Endothelial cell of umbilical vein (primary cell): ENCODE measurements at regions not wholly inside any gene's neighbourhood (a gene's known extent, or its start where the extent isn't known, plus 50 kb on each side); places are given as distances from the start of the nearest gene placed in this dataset.

Experiments used
- BruUV-seq: library from RNA; stranded (reverse); fragments of 400-500 nt; replicated peaks from 2 replicates; lab custom pipeline; 2021; lab: Mats Ljungman, UMichigan
- CTCF ChIA-PET: fragments of 300-600, 350-600 bp; sonication (Branson Sonifier 250); formaldehyde crosslinking; loops from one replicate; lab custom pipeline; 2021; ENCODE audit warnings: antibody characterized with exemption, inconsistent platforms; lab: Charles Lee
- POLR2A ChIA-PET: fragments of 300-600, 350-600 bp; sonication (Branson Sonifier 250); formaldehyde crosslinking; loops from one replicate; lab custom pipeline; 2021; ENCODE audit warnings: antibody characterized with exemption, inconsistent platforms; lab: Charles Lee
- DNase-seq: peaks from one replicate; pipeline ENCODE4 v3.0.0-alpha.2; 2011; ENCODE audit warnings: low read depth, low spot score
- FAIRE-seq: peaks from 2 replicates; lab custom pipeline; 2011; peaks lifted over from hg19 to GRCh38; lab: Jason Lieb, UNC
- H2AFZ ChIP-seq: 2 replicates; pipeline ENCODE4 v1.6.0; 2012; ENCODE audit warnings: low read depth, low read length, control low read depth, inconsistent platforms
- H3K27ac ChIP-seq: 2 replicates; pipeline ENCODE4 v1.5.1; 2011; ENCODE audit warnings: low read depth, mild to moderate bottlenecking, control low read depth, low read length, moderate library complexity; ENCODE audit not compliant: insufficient read depth
- H3K27me3 ChIP-seq, 2 experiments: 2 replicates each; pipeline versions ENCODE4 v1.6.0 to v1.6.1; 2011; ENCODE audit warnings: low read length in 2 of 2, mixed read lengths in 1 of 2; ENCODE audit not compliant: control insufficient read depth in 2 of 2, insufficient read depth in 2 of 2
- H3K36me3 ChIP-seq, 2 experiments: 2 replicates in 1 of 2; 3 replicates in 1 of 2; pipeline ENCODE4 v1.5.1; 2011; ENCODE audit warnings: low read length in 2 of 2, mild to moderate bottlenecking in 1 of 2, moderate library complexity in 1 of 2; ENCODE audit not compliant: control insufficient read depth in 2 of 2, insufficient read depth in 2 of 2; ENCODE audit errors: extremely low read depth in 1 of 2
- H3K4me1 ChIP-seq: 3 replicates; pipeline ENCODE4 v1.5.1; 2011; ENCODE audit warnings: mild to moderate bottlenecking, low read length; ENCODE audit not compliant: control insufficient read depth, insufficient read depth; ENCODE audit errors: extremely low read depth
- H3K4me2 ChIP-seq: 2 replicates; pipeline ENCODE4 v1.6.1; 2011; ENCODE audit warnings: low read length, control low read depth, mixed read lengths; ENCODE audit not compliant: insufficient read depth
- H3K4me3 ChIP-seq, 3 experiments: fragments of 200-600 bp in 1 of 3; sonication (generic), shearing (Covaris generic) in 1 of 3; replicated peaks in 1 of 3; 2 replicates each; pipeline ENCODE4 v1.5.1; 2011 to 2016; ENCODE audit warnings: control low read depth in 3 of 3, low read length in 3 of 3, mild to moderate bottlenecking in 2 of 3, inconsistent platforms in 1 of 3, low read depth in 1 of 3, moderate library complexity in 1 of 3; ENCODE audit not compliant: insufficient read depth in 1 of 3
- H3K79me2 ChIP-seq: 2 replicates; pipeline ENCODE4 v1.6.0; 2012; ENCODE audit warnings: low read length, inconsistent platforms; ENCODE audit not compliant: control insufficient read depth, insufficient read depth
- H3K9ac ChIP-seq: replicated peaks from 2 replicates; pipeline ENCODE3; 2011; ENCODE audit warnings: low read length, control low read depth; ENCODE audit not compliant: insufficient read depth; ENCODE audit errors: extremely low read depth
- H3K9me1 ChIP-seq: replicated peaks from 3 replicates; pipeline ENCODE4 v1.6.0; 2011; ENCODE audit warnings: mild to moderate bottlenecking, low read length; ENCODE audit not compliant: control insufficient read depth, insufficient read depth; ENCODE audit errors: extremely low read depth
- H3K9me3 ChIP-seq: replicated peaks from 2 replicates; pipeline ENCODE4 v1.5.1; 2012; ENCODE audit warnings: low read length, inconsistent platforms; ENCODE audit not compliant: control insufficient read depth, insufficient read depth
- H4K20me1 ChIP-seq: replicated peaks from 2 replicates; pipeline ENCODE3; 2011; ENCODE audit warnings: mild to moderate bottlenecking, low read length; ENCODE audit not compliant: control insufficient read depth, insufficient read depth; ENCODE audit errors: extremely low read depth
- EZH2 ChIP-seq: IDR thresholded peaks from 2 replicates; pipeline ENCODE4 v1.6.1; 2012; ENCODE audit warnings: borderline replicate concordance, low read depth, mild to moderate bottlenecking, moderate library complexity, low read length, inconsistent platforms; ENCODE audit not compliant: severe bottlenecking
- FOS ChIP-seq: IDR thresholded peaks from 2 replicates; pipeline ENCODE4 v1.6.1; 2011; ENCODE audit warnings: mild to moderate bottlenecking, low read length, moderate library complexity, borderline replicate concordance; ENCODE audit not compliant: insufficient read depth
- GATA2 ChIP-seq: IDR thresholded peaks from 2 replicates; pipeline ENCODE4 v1.7.0; 2011; ENCODE audit warnings: low read depth, mild to moderate bottlenecking, moderate library complexity, mixed read lengths, low read length; ENCODE audit not compliant: insufficient read length, insufficient read depth
- JUN ChIP-seq: IDR thresholded peaks from 2 replicates; pipeline ENCODE4 v1.6.1; 2011; ENCODE audit warnings: borderline replicate concordance, low read depth; ENCODE audit not compliant: insufficient read length, insufficient read depth
- MYC ChIP-seq: IDR thresholded peaks from one replicate; pipeline ENCODE4 v1.6.1; 2011; ENCODE audit warnings: mild to moderate bottlenecking, low read depth, low read length
- POLR2A ChIP-seq: IDR thresholded peaks from 2 replicates; pipeline ENCODE4 v1.6.1; 2012; ENCODE audit warnings: low read depth, mild to moderate bottlenecking, control low read depth, low read length
- POLR2AphosphoS5 ChIP-seq: IDR thresholded peaks from 2 replicates; pipeline ENCODE4 v1.6.1; 2012; ENCODE audit warnings: low read depth, mild to moderate bottlenecking, control low read depth, low read length, moderate library complexity; ENCODE audit not compliant: insufficient read depth
- dilution Hi-C: fragments of 300-500 bp; cut with MboI; formaldehyde crosslinking; loops from one replicate; pipeline ENCODE4 v1.15.0; 2019; ENCODE audit warnings: low sequenced_read_pairs; ENCODE audit not compliant: extremely low pct_ligation_motif_present
- intact Hi-C: fragments of 100-400 bp; cut with micrococcal nuclease; formaldehyde crosslinking; loops from one replicate; pipeline ENCODE4 v1.10.0; 2022
- TF ChIP-seq, protein P1 (sequence below): IDR thresholded peaks from 2 replicates; pipeline ENCODE4 v1.6.1; 2011; ENCODE audit not compliant: insufficient read depth, insufficient read length
- TF ChIP-seq, protein P2 (sequence below), 2 donors: IDR thresholded peaks; 1 replicate in 1 of 2; 2 replicates in 1 of 2; pipeline ENCODE4 v1.5.1; 2011; ENCODE audit warnings: low read length in 2 of 2, mild to moderate bottlenecking in 2 of 2, moderate library complexity in 2 of 2, control low read depth in 1 of 2, inconsistent platforms in 1 of 2, low read depth in 1 of 2; ENCODE audit not compliant: insufficient read depth in 1 of 2; ENCODE audit errors: extremely low read depth in 1 of 2

DNA sequence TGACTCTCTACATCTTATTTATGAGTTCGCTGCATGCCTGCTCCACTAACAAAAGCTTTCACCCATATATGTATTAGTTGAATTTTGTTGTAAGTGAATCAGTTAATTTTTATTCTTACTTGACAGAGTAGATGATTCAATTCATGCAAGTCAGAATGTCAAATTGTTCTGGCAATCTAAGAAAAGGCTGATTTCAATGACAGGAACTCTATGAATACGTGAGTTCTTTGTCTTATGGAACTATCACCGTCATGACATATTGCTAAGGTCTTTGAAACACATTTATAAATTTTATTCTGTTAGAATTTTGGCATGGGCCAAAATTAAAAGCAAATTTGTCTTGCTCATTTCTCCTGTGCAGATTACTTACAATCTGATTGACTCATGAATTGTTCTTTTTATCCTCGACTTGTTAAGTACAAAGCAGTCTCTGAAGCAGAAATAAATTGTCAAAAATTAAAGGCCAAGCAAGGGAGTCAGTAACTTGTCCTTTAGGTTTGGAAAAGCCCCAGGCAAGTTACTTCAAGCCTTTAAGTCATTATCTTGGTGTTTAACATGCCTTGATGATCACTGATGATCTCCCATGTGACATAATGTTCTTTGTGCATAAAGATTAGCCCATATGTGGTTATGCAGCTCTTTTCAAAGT is 89.0 kb upstream of the GC start:
- Histone ChIP-seq H3K4me2 (no peak overlapping the region), H3K4me1 (no peaks in the 10 kb centered on the region), H4K20me1 (no peaks in the 10 kb centered on the region), H3K9me3 (no peaks in the 10 kb centered on the region), H3K4me3 (no peak overlapping the region), H3K79me2 (no peaks in the 10 kb centered on the region), H3K9me1 (no peaks in the 10 kb centered on the region), H3K27ac (no peak overlapping the region), H3K9ac (no peak overlapping the region), H3K36me3 (no peaks in the 10 kb centered on the region), H3K27me3 (no peaks in the 10 kb centered on the region), H2AFZ (no peak overlapping the region)
- intact Hi-C loops = no loop called here
- TF ChIP-seq POLR2AphosphoS5 (no peak), EZH2 (no peak), GATA2 (no peak), MYC (no peak), FOS (no peak), POLR2A (no peak), JUN (no peak)
- TF ChIP-seq, protein P1, sequence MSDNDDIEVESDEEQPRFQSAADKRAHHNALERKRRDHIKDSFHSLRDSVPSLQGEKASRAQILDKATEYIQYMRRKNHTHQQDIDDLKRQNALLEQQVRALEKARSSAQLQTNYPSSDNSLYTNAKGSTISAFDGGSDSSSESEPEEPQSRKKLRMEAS = no peak
- TF ChIP-seq, protein P2, sequence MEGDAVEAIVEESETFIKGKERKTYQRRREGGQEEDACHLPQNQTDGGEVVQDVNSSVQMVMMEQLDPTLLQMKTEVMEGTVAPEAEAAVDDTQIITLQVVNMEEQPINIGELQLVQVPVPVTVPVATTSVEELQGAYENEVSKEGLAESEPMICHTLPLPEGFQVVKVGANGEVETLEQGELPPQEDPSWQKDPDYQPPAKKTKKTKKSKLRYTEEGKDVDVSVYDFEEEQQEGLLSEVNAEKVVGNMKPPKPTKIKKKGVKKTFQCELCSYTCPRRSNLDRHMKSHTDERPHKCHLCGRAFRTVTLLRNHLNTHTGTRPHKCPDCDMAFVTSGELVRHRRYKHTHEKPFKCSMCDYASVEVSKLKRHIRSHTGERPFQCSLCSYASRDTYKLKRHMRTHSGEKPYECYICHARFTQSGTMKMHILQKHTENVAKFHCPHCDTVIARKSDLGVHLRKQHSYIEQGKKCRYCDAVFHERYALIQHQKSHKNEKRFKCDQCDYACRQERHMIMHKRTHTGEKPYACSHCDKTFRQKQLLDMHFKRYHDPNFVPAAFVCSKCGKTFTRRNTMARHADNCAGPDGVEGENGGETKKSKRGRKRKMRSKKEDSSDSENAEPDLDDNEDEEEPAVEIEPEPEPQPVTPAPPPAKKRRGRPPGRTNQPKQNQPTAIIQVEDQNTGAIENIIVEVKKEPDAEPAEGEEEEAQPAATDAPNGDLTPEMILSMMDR (IDR thresholded peaks at IDR 0.05; ENCODE audit: extremely low read depth in 1 of 2, insufficient read depth in 1 of 2, low read depth in 1 of 2, low read length in 2 of 2) = no peak
- no peak for DNase-seq
- no peak for FAIRE-seq
- CTCF ChIA-PET = no interaction called here
- no TSS peak for BruUV-seq
- dilution Hi-C loops = no loop called here
- POLR2A ChIA-PET = no interaction called here
